ENCODE measurements at regions not wholly inside any gene's neighbourhood (a gene's known extent, or its start where the extent isn't known, plus 50 kb on each side); places are given as distances from the start of the nearest gene placed in this dataset.
"Not testable (repeated sequence)": the region's sequence is repeated elsewhere in the genome, so short reads cannot be mapped to it uniquely, and the experiment has no call there.

DNA sequence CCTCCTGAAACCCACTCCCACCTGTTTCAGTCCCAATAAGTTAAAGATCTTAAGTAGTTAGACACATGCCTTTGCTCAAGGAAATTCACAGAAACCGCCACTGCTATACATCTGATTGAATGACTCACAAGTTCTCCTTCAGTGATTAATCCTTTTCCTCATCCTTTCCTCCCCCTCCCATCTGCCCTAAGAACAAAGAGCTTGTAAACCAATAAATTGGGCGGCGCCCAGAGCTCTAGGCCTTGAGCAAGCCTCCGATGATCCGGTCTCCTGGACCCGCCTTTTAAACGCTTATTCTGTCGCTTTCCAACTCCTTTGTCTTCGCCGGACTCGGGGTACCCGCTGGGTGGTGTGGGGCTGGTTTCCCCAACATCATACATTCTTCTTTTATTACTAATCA is 104.9 kb downstream of the TRAM1L1 start:
- TF ChIP-seq POLR2A, CTCF (IDR thresholded peaks at IDR 0.05): not testable (repeated sequence)

Measured in vagina (tissue), 2 donors.